ENCODE measurements at regions not wholly inside any gene's neighbourhood (a gene's known extent, or its start where the extent isn't known, plus 50 kb on each side); places are given as distances from the start of the nearest gene placed in this dataset.
A peak's percentile ranks its signal among the peaks of the same experiment; 100 is the strongest.

DNA sequence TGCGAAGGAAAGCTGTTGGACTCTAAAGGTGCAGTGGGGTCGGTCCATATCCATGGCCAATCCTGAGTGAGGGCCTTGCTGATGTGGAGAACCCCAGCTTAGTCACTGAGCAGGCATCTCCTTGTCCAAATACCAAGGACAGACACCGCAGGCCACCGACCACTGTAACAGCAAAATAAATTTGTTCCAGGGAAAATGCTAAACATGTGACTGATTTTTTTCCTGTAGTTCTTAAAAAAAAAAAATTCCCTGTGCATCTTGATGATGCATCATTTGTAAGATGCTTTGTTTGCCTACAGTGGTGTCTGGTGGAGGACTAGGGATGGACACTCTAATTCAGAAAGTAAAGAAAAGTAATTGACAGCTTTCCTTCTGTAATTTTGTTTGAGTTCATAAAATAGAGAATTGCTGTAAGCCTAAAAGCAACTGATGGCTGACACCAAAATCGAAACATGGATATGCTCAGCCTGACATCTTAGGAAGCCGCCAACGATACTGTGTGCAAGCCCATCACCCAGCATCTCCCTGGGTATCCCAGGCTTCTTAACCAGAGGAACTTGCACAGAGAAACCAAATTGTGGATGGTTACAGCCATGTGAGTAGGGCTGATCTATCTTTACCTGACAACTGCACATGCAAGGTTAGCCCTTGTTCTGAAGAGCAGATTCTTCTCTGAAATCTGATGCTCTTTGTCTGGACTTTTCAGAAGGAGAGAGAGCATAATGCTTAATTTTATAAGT is 188.6 kb downstream of the ARL4C start:
- no peak for DNase-seq (ENCODE audit: low read depth in 2 of 3, low spot score in 1 of 3)

DNA sequence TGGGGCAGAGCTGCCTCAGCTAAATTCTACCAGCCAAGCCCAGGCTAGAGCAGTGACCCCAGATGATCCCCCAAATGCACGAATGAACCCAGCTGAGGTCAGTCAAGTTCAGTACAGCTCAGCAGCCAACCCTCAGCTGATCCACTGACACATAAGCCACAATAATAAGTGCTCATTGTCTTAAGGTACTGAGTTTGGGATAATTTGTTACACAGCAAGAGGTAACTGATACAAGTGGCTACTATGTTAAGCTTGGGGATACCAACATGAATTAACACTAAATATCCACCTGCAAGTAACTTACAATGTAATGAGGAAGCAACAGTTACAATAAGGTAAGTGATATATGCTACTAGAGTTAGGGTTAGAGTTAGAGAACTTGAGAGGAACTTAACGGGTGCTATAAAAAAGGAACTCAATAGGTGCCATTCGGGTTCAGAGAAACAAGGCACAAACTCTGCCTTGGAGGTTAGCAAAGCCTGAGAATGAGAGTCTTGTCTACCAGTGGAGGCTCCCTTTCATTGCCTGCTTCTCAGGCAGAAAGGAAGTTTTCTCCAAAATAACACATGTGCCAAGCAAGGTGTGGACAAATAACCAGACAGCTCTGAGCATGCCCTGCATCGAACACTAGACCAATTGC is 189.4 kb downstream of the ARL4C start:
- no peak for DNase-seq (ENCODE audit: low read depth in 2 of 3, low spot score in 1 of 3)

DNA sequence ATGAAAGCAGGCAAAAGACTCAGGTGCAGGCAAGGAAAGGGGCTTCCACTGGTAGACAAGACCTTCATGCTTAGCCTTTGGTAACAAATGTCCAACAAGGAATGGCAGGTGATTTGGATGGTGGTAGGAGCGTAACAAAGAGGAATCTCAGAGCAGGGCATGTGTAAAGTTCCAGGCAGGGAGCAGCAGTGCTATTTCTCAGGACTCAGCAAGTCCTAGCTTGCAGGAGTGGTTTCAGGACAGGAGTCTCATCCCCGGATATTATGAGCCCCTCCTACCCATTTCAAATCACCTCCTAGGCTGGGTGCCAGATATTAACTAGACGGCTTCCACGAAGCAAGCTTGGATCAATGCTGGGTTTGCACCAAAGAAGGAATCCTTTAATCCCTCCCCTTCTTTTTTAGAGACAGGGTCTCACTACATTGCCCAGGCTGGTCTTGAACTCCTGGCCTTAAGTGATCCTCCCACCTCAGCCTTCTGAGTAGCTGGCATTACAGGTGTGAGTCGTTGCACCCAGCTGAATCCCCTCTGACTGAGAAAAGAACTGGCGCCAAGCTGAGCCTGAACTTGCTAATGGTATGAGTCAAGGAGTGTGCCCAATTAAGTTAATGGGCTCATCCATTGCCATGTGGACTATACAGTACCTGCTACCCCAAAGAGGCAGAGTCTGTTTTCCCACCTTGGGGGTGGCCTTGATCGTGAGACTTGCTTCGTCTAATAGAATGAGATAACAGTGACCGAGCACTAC is 190.3 kb downstream of the ARL4C start:
- no peak for DNase-seq (ENCODE audit: low read depth in 2 of 3, low spot score in 1 of 3)

DNA sequence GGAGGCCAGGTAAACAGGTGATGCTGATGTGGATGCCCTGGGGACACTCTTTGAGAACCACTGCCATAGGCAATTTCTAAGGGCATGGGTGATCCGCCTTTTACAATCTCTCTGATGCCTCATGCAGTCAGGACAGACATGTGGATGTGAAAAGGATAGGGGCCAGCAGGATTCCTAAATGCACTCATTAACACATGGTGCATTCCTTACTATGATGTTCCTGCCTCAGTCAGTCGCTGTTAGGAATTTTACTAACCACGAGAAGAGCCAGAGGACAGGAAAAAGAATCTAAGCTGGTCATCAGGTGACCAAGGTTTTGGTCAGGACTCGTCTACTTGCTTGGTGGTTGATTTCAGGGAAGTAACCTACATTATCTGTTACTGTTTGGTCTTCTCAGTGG is 191.0 kb downstream of the ARL4C start:
- DNase-seq (ENCODE audit: low read depth in 2 of 3, low spot score in 1 of 3), result no peak

DNA sequence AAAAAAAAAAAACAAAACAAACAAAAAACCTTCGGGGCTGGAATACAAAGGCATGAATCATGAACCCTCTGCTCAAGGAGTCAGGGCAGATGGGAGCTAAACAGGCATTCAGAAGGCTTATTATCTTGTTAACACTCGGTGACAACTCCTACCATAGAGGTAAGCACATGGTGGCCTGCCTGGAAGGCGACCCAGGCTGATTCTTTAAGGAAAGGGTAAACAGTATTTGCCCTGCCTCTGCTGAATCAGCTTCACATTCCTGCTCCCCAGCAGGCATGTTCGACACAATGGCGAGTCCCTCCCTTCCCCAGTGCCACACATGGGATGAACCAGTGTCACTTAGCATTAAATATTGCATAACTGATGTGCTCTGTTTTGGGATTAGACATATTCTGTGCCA is 191.9 kb downstream of the ARL4C start:
- DNase-seq (ENCODE audit: low read depth in 2 of 3, low spot score in 1 of 3), result no peak

DNA sequence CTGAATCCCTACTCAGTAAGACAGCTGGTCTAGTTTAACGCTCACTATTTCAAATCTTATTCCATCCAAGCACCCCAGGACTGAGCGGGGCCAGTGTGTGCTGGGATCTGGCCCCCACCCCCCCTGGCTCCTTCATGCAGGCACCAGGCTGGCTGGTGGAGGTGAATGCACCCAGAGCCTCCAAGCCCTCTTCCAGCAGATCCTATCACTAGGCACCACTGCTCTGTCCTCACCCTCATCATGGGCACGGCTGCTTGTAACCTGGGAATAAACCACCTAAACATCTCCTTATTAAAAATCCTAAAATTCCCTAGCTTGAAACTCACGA is 194.3 kb downstream of the ARL4C start:
- DNase-seq (ENCODE audit: low read depth in 2 of 3, low spot score in 1 of 3), result no peak

DNA sequence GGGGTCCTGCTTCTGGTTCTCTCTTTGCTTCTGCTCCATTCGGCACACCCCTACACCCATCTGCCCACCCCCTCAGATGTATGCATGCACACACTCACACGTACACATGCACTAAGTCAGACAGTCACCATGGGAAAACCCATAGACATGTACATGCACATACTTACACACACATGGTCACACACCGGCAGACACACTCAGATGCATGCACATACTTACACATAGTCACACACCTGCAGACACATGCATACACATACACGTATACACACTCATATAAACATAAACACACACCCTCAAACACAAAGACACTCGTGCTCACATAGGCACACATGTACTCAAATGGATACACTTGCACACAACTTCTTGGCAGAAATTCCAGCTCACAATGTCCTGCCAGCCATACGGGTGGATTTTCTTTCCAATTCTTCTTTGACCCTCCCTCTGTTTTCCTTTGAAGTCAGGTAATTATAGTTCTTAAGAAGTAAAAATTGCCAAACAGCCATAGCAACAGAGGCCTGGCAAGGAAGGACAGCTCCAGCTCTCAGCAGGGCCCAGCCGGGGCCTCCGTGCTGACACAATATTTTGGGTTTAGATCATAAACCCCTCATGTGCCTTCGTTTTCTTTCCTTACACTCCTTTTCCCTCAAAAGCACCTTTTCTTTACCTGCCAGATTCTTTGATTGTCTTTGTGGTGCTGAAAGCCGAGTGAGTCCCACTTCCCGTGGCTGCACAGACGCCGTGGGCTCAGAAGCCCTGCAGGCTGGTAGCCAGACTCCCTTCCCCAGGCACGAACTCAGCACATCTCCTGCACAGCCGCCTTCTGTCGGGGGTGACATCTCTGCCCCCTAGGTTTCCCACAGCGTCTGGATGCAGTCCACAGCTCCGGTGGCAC is 195.7 kb downstream of the ARL4C start:
- DNase-seq (ENCODE audit: low read depth in 2 of 3, low spot score in 1 of 3), result no peak

DNA sequence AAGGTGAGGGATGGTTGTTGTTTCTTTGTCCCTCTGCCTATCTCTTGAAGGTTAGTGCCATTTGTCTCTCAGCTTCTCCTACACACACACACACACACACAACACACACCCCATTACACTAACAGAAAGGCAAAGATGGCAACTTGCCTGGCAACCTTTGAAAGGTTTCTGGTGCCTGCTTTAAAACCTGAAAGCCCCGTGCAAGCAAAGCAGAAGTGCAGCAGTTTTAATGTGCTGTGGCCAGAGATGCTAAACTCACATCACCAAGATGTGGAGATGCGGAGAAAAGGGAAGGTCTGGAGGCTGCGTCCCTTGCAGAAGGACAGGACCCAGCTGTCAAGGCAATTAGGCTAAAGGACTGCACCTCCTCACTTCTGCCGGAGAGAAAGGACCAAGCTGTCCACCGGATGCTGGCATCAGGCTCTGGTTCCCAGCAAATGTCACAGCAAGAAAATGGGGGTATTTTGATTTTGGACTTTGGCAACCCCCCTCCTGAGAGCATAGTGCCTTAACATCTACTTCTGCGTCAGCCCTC is 196.4 kb downstream of the ARL4C start:
- no peak for DNase-seq (ENCODE audit: low read depth in 2 of 3, low spot score in 1 of 3)

DNA sequence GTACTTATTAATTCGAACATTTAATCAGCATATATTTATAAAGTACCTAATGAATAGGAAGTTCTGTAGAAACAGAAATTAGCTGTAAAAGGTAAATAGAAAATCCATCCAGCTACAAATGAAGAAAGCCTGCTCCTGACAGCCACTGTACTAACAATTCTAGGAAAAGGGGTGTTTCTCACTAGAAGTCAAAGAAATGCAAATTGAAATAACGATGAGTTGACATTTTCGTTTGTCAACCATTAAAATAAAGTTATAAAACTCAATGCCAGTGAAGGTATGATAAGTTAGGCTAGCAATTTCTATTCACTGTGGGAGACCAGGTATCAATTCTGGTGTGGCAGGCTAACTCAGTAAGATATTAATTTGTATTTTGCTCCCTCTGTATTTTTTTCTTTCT is 198.0 kb downstream of the ARL4C start:
- no peak for DNase-seq (ENCODE audit: low read depth in 2 of 3, low spot score in 1 of 3)

DNA sequence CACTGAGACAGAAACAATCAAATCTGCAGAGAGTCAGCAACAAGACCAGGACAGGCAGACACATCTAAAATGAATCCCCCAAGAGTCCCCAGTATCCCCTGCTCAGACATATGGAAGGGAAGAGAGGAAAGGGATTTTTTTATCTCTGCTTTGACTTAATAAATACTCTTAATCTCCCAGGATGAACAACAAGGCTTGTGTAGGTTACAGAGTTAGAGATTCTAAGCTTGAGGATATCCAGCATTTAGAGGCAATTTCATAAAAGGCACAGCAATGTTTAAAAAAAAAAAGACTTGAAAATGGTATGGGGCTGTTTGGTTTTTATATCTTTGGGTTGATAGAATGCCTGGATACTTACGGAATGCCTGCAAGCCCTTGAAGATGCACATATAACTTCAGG is 199.9 kb downstream of the ARL4C start:
- no peak for DNase-seq (ENCODE audit: low read depth in 2 of 3, low spot score in 1 of 3)

DNA sequence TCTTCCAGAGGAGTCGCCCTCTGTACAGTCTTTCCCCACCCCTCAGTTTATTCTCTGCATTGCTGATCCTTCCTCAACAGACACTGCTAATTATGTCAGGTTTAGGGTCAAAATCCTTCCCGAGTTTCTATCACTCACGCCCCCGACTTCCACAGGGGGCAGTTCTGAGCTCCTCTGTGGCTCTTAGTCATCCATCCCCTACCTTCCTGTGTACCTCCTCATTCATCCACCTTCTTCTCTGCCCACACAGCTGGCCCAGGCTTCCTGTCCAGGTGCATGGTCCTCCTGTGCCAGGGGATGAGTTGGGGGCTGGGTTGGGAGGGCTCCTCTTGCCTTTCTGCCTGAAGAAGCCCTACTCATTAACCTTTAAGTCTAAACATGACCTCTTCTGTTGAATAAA is 202.9 kb downstream of the ARL4C start:
- no peak for DNase-seq (ENCODE audit: low read depth in 2 of 3, low spot score in 1 of 3)

DNA sequence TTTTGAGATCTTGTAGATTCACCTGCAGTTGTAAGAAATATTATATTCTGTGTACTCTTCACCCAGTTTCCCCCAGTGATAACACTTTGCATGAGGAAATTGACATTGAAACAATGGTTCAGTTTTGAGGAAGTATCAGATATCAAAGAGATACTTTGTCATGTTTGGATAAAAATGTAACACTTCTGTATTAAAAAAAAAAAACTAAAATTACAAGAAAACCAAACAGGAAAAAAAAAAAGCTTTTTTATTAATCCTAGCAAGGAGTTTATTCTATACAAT is 204.0 kb downstream of the ARL4C start:
- no peak for DNase-seq (ENCODE audit: low read depth in 2 of 3, low spot score in 1 of 3)

DNA sequence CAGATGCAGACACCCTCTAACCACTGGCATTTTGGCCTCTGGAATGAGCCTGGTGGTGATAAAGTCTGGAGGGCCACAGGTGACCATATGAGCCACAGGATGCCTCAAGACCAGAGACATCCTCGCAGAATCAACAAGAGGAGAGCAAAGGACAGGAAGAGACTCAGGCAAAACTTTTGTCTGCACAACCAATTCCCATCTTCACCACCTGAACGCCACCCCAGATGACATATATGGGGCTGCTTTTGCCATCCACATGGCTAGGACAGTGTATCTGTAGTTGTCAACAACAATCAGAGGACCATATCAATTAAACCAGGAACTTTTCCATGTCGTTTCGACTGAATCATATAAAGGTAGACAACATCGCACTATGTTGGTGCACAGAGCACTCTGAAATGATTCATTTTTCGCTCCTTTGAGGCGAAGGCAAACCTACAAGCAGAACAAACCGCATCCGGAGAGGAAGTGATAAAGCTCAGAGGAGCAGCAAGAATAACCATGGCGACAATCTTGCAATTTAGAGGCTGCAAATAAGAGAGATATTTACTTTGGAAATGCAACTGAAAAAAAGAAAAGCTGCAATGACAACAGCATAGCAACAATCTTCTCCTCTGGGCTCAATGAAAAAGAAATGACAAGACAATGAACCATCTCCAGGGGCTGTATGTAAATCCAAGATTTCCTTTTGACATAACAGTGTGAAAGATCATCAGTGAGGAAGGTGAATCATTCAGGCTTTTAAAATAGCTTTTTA is 204.5 kb downstream of the ARL4C start:
- DNase-seq (ENCODE audit: low read depth in 2 of 3, low spot score in 1 of 3), result peak in 2 of 3 donors; percentile 46 to 56

DNA sequence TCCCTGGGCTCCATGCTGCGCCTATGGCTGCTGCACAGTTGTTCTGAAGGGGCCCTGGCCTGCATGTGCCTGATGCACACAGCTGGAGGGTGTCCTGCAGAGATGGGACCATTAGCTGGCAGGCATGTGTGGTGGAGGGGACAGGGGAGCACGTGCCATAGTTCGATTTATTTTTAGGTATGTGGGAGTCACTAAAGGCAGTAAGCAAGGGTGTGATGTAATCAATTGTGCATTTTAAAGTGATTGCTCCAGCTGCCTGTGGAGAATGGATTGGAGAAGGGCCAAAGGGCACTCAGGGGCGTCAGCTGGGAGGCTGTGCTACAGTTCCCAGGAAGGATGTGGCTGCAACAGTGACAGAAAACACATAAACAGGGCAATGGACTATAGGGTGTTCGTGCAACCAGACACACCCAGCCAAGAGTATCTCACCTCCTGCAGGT is 205.1 kb downstream of the ARL4C start:
- DNase-seq (ENCODE audit: low read depth in 2 of 3, low spot score in 1 of 3), result no peak

DNA sequence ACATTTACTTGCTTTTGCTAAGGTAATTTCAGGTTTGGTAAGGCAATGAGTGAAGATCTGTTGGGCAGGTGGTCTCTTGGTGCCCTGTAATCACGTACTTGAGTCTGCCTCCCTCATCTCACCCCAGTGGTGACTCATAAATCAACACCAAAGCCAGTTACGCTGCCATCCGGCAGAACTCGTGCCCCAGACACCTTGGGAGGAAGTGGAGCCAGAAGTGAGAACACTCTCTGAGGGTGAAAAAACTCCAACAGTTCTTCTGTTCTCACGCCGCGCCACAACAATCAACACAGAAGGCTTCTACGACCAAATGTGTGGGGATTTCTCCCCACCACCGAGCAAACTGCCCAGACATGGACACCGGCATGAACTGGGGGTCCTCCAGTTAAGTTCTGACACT is 206.2 kb downstream of the ARL4C start:
- peak; percentile 63 to 73 (median 65) for DNase-seq (ENCODE audit: low read depth in 2 of 3, low spot score in 1 of 3)

DNA sequence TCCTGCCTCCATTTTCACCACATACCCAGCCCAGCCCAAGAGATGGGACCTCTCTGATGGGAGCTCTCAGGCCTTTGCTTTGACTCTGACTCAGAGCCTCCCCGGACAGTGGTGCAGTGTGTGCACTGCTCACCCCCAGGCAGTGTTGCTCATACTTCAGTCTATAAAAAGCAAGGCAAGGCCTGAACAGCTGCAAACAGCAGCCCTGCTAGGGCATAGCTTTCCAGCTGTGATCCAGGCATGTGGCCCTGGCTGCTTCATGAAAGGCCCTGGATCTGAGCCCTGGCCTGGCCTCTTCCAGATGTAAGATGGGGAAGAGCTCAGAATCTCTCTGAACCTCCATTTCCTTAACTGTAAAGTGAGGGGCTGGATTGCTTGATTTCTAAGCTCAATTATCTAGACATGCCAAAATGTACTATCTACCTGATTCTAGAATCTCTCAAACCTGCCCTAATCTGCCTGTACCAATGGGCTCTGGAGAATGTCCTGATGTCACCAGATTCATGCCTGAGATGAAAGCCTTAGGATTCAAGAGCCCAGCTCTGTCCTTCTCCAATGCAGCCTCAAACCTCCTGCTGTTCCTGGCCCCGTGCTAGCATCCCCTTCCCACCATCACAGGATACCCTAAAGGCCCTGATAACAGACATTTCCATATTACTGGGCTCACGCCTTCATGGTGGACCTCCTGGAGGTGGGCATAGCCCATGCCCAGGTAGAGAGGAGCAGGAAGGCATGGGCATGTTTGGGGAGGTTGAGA is 206.9 kb downstream of the ARL4C start:
- peak in 1 of 3 donors; percentile 33 for DNase-seq (ENCODE audit: low read depth in 2 of 3, low spot score in 1 of 3)

DNA sequence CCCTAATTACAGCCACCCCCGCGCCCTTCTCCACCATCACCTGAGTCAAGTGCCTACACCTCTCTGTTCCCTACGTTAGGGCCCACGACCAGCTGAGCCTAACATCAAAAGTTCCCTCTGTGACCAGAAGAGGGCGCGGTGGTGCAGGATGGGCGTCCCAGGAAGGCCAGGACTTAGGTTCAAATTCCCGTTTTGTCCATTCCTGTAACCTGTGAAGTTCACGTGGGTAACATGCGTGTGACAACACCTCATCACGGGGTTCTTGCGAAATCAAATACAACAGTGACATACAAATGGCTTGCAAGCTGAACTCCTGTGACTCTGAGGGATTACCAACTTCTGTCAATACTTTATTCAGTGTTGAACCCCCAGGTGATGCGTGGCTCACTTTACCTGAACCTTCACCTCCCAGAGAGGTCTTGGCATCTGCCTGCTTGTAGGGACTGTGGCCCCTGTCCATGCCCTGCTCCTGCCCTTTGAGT is 207.9 kb downstream of the ARL4C start:
- DNase-seq (ENCODE audit: low read depth in 2 of 3, low spot score in 1 of 3), result peak in 2 of 3 donors; percentile 61 to 77

DNA sequence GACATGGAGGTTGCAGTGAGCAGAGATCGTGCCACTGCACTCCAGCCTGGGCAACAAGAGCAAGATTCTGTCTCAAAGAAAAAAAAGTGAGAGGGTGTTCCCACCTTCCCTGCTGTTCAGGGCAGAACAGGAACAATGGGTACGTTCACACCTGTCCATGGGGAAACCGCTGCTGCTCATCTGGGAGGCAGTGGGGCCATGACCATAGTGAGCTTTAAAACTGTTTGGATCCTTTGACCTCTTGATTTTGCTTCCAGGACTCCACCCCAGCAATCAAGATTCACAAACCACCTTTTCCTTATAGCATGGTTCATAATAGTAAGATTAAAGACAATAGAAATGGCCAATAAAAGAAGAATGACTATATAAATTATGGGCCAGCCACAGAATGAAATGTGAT is 209.2 kb downstream of the ARL4C start:
- no peak for DNase-seq (ENCODE audit: low read depth in 2 of 3, low spot score in 1 of 3)

DNA sequence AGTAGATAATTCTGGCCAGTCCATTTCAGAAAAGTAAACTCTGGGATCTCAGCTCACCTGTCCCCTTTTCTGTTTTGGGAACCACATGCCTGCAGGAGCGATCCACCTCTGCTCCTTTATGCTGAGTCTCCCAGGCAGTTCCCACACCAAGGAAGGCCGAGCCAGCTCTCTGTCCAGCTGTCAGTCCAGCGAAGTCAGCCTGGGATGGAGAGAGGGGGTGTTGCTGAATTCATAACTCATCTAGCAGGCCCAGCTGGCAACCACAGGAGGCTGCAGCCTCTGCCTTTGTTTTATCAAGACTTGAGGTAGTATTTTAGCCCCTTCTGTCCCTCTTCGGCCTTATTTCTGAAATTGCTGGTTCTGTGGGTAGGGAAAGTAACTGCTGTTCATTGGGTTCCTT is 209.9 kb downstream of the ARL4C start:
- DNase-seq (ENCODE audit: low read depth in 2 of 3, low spot score in 1 of 3), result no peak

DNA sequence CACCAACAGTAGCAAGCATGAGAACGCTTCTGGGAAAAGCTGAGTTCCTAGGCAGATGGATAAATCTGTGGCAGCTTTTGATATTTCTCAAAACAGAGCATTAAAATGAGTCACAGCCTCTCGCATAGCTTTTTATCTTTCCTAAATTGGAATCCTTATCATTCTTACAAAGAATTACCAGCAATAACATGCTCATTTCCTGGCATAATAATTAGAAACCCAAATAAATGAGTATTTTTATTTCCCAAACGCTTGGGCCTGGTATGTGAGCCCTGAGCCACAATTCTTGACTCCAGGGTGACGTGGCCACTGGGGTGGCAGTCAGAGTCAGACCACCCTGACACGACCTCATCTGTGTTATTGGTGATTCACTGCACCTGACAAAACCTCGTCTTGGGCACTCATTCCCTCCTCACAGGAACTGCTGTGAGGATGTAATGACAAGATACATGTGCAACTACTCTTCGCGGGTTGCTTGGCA is 210.7 kb downstream of the ARL4C start:
- no peak for DNase-seq (ENCODE audit: low read depth in 2 of 3, low spot score in 1 of 3)
